ENCODE measurements at regions not wholly inside any gene's neighbourhood (a gene's known extent, or its start where the extent isn't known, plus 50 kb on each side); places are given as distances from the start of the nearest gene placed in this dataset.

GRCh38 chr15:62502451-62502850, 337.4 kb upstream of the C2CD4B start:
- TF ChIP-seq, protein P1, sequence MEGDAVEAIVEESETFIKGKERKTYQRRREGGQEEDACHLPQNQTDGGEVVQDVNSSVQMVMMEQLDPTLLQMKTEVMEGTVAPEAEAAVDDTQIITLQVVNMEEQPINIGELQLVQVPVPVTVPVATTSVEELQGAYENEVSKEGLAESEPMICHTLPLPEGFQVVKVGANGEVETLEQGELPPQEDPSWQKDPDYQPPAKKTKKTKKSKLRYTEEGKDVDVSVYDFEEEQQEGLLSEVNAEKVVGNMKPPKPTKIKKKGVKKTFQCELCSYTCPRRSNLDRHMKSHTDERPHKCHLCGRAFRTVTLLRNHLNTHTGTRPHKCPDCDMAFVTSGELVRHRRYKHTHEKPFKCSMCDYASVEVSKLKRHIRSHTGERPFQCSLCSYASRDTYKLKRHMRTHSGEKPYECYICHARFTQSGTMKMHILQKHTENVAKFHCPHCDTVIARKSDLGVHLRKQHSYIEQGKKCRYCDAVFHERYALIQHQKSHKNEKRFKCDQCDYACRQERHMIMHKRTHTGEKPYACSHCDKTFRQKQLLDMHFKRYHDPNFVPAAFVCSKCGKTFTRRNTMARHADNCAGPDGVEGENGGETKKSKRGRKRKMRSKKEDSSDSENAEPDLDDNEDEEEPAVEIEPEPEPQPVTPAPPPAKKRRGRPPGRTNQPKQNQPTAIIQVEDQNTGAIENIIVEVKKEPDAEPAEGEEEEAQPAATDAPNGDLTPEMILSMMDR (IDR thresholded peaks at IDR 0.05; ENCODE audit: insufficient read depth, low read length), result no peak
- no peak for TF ChIP-seq SPI1 (IDR thresholded peaks at IDR 0.05; ENCODE audit: borderline replicate concordance, low read depth)
- no peak for TF ChIP-seq POLR2AphosphoS5 (IDR thresholded peaks at IDR 0.05; ENCODE audit: low read depth)
- TF ChIP-seq, protein P2, sequence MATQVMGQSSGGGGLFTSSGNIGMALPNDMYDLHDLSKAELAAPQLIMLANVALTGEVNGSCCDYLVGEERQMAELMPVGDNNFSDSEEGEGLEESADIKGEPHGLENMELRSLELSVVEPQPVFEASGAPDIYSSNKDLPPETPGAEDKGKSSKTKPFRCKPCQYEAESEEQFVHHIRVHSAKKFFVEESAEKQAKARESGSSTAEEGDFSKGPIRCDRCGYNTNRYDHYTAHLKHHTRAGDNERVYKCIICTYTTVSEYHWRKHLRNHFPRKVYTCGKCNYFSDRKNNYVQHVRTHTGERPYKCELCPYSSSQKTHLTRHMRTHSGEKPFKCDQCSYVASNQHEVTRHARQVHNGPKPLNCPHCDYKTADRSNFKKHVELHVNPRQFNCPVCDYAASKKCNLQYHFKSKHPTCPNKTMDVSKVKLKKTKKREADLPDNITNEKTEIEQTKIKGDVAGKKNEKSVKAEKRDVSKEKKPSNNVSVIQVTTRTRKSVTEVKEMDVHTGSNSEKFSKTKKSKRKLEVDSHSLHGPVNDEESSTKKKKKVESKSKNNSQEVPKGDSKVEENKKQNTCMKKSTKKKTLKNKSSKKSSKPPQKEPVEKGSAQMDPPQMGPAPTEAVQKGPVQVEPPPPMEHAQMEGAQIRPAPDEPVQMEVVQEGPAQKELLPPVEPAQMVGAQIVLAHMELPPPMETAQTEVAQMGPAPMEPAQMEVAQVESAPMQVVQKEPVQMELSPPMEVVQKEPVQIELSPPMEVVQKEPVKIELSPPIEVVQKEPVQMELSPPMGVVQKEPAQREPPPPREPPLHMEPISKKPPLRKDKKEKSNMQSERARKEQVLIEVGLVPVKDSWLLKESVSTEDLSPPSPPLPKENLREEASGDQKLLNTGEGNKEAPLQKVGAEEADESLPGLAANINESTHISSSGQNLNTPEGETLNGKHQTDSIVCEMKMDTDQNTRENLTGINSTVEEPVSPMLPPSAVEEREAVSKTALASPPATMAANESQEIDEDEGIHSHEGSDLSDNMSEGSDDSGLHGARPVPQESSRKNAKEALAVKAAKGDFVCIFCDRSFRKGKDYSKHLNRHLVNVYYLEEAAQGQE (IDR thresholded peaks at IDR 0.05; ENCODE audit: insufficient replicate concordance, low read depth), result no peak
- TF ChIP-seq GABPA (IDR thresholded peaks at IDR 0.05; ENCODE audit: low read depth), result no peak
